ENCODE measurements at regions not wholly inside any gene's neighbourhood (a gene's known extent, or its start where the extent isn't known, plus 50 kb on each side); places are given as distances from the start of the nearest gene placed in this dataset.

GRCh38 chr6:125414507-125414906 is 112.7 kb upstream of the HDDC2 start:
- ChIA-PET CTCF (no interaction called here), POLR2A (no interaction called here)
- no peak for TF ChIP-seq CTCF (IDR thresholded peaks at IDR 0.05; ENCODE audit: control extremely low read depth, extremely low read depth, low read depth, missing control alignments)
- DNase-seq (ENCODE audit: extremely low spot score) = no peak

- no peak for TF ChIP-seq CTCF (IDR thresholded peaks at IDR 0.05; ENCODE audit: control extremely low read depth, extremely low read depth, low read depth, missing control alignments)
- CTCF ChIA-PET = no interaction called here
- POLR2A ChIA-PET = interaction anchor here (0.7 kb wide), 1 partner anchor 1127 kb away, joined by 4 read pairs; no protein-coding TSS in a partner anchor
- DNase-seq (ENCODE audit: extremely low spot score) = no peak
These were observed 114.1 kb upstream of the HDDC2 start for GRCh38 chr6:125415913-125416312.

GRCh38 chr6:125421836-125422235 is 120.1 kb upstream of the HDDC2 start:
- no peak for TF ChIP-seq CTCF (IDR thresholded peaks at IDR 0.05; ENCODE audit: control extremely low read depth, extremely low read depth, low read depth, missing control alignments)
- CTCF ChIA-PET = no interaction called here
- DNase-seq (ENCODE audit: extremely low spot score) = no peak
- POLR2A ChIA-PET = no interaction called here

GRCh38 chr6:125423047-125423446 is 121.3 kb upstream of the HDDC2 start:
- ChIA-PET CTCF (no interaction called here), POLR2A (no interaction called here)
- no peak for DNase-seq (ENCODE audit: extremely low spot score)
- TF ChIP-seq CTCF (IDR thresholded peaks at IDR 0.05; ENCODE audit: control extremely low read depth, extremely low read depth, low read depth, missing control alignments) = no peak

- CTCF ChIA-PET = no interaction called here
- no peak for DNase-seq (ENCODE audit: extremely low spot score)
- no peak for TF ChIP-seq CTCF (IDR thresholded peaks at IDR 0.05; ENCODE audit: control extremely low read depth, extremely low read depth, low read depth, missing control alignments)
- POLR2A ChIA-PET = no interaction called here
These were observed 130.2 kb upstream of the HDDC2 start for GRCh38 chr6:125431971-125432370.

GRCh38 chr6:125432963-125433362 is 131.2 kb upstream of the HDDC2 start:
- TF ChIP-seq CTCF (IDR thresholded peaks at IDR 0.05; ENCODE audit: control extremely low read depth, extremely low read depth, low read depth, missing control alignments) = no peak
- CTCF ChIA-PET = no interaction called here
- POLR2A ChIA-PET = no interaction called here
- no peak for DNase-seq (ENCODE audit: extremely low spot score)

- CTCF ChIA-PET = no interaction called here
- no peak for TF ChIP-seq CTCF (IDR thresholded peaks at IDR 0.05; ENCODE audit: control extremely low read depth, extremely low read depth, low read depth, missing control alignments)
- POLR2A ChIA-PET = no interaction called here
- DNase-seq (ENCODE audit: extremely low spot score) = no peak
These were observed 133.0 kb upstream of the HDDC2 start for GRCh38 chr6:125434760-125435159.
